Astrocyte (in vitro differentiated cells and primary cell): ENCODE measurements at regions not wholly inside any gene's neighbourhood (a gene's known extent, or its start where the extent isn't known, plus 50 kb on each side); places are given as distances from the start of the nearest gene placed in this dataset.

Experiments
- DNase-seq: peaks from one replicate; pipeline ENCODE4 v3.0.0-alpha.2; 2010; ENCODE audit warnings: low read depth
- FAIRE-seq: peaks from 2 replicates; lab custom pipeline; 2011; peaks lifted over from hg19 to GRCh38; lab: Jason Lieb, UNC
- H2AFZ ChIP-seq: 2 replicates; pipeline ENCODE4 v1.6.0; 2012; ENCODE audit warnings: low read depth, low read length, inconsistent platforms
- H3K27ac ChIP-seq: 2 replicates; pipeline ENCODE4 v1.5.1; 2011; ENCODE audit warnings: low read depth, low read length, inconsistent platforms
- H3K27me3 ChIP-seq: 2 replicates; pipeline ENCODE4 v1.6.0; 2011; ENCODE audit warnings: low read length, inconsistent platforms; ENCODE audit not compliant: insufficient read depth
- H3K36me3 ChIP-seq: 2 replicates; pipeline ENCODE4 v1.5.1; 2011; ENCODE audit warnings: low read length, inconsistent platforms; ENCODE audit not compliant: insufficient read depth
- H3K4me1 ChIP-seq: 2 replicates; pipeline ENCODE4 v1.5.1; 2011; ENCODE audit warnings: low read length, inconsistent platforms; ENCODE audit not compliant: insufficient read depth
- H3K4me2 ChIP-seq: 2 replicates; pipeline ENCODE4 v1.6.0; 2012; ENCODE audit warnings: low read length, inconsistent platforms
- H3K4me3 ChIP-seq: 2 replicates; pipeline ENCODE4 v1.5.1; 2011; ENCODE audit warnings: low read depth, mild to moderate bottlenecking, low read length, inconsistent platforms; ENCODE audit not compliant: insufficient read depth
- H3K79me2 ChIP-seq: 2 replicates; pipeline ENCODE4 v1.6.0; 2012; ENCODE audit warnings: mild to moderate bottlenecking, low read length, inconsistent platforms; ENCODE audit not compliant: insufficient read depth
- H3K9ac ChIP-seq: 2 replicates; pipeline ENCODE4 v1.6.0; 2012; ENCODE audit warnings: mild to moderate bottlenecking, low read length, inconsistent platforms
- H3K9me3 ChIP-seq: 2 replicates; pipeline ENCODE4 v1.5.1; 2012; ENCODE audit warnings: low read depth, mild to moderate bottlenecking, low read length, inconsistent platforms; ENCODE audit not compliant: insufficient read depth
- H4K20me1 ChIP-seq: 2 replicates; pipeline ENCODE4 v1.6.0; 2012; ENCODE audit warnings: low read length, inconsistent platforms; ENCODE audit not compliant: insufficient read depth
- H3K27ac Mint-ChIP-seq: one replicate; pipeline ENCODE4 v1.8.0; 2021; ENCODE audit warnings: mild to moderate bottlenecking, mixed read lengths; ENCODE audit not compliant: unreplicated experiment
- H3K27me3 Mint-ChIP-seq: one replicate; pipeline ENCODE4 v1.8.0; 2021; ENCODE audit warnings: low read depth, mixed read lengths; ENCODE audit not compliant: unreplicated experiment
- H3K36me3 Mint-ChIP-seq: one replicate; pipeline ENCODE4 v1.8.0; 2021; ENCODE audit warnings: low read depth, mixed read lengths; ENCODE audit not compliant: unreplicated experiment
- H3K4me1 Mint-ChIP-seq: one replicate; pipeline ENCODE4 v1.8.0; 2021; ENCODE audit warnings: low read depth, mixed read lengths; ENCODE audit not compliant: unreplicated experiment
- H3K4me3 Mint-ChIP-seq: one replicate; pipeline ENCODE4 v1.8.0; 2021; ENCODE audit warnings: mild to moderate bottlenecking, moderate library complexity, mixed read lengths; ENCODE audit not compliant: unreplicated experiment
- H3K9me3 Mint-ChIP-seq: one replicate; pipeline ENCODE4 v1.8.0; 2021; ENCODE audit warnings: mild to moderate bottlenecking, mixed read lengths; ENCODE audit not compliant: unreplicated experiment
- CTCF ChIP-seq: IDR thresholded peaks from 2 replicates; pipeline ENCODE4 v1.5.1; 2011; ENCODE audit warnings: low read depth, mild to moderate bottlenecking, inconsistent platforms, low read length, moderate library complexity; ENCODE audit not compliant: insufficient read depth
- EZH2 ChIP-seq: IDR thresholded peaks from 2 replicates; pipeline ENCODE4 v1.6.1; 2012; ENCODE audit warnings: mild to moderate bottlenecking, low read length, inconsistent platforms; ENCODE audit not compliant: insufficient read depth

- peaks cover 2% of the 10 kb centered on the region for H3K27me3 ChIP-seq
- H2AFZ ChIP-seq: no peak overlapping the region
- no peaks in the 10 kb centered on the region for H4K20me1 ChIP-seq
- TF ChIP-seq EZH2 (no peak), CTCF (no peak)
- H3K4me2 ChIP-seq: no peak overlapping the region
- no peaks in the 10 kb centered on the region for H3K9me3 ChIP-seq
- Mint-ChIP-seq H3K4me3 (no peak overlapping the region), H3K27me3 (peaks cover 9% of the 10 kb centered on the region), H3K4me1 (no peaks in the 10 kb centered on the region), H3K9me3 (no peaks in the 10 kb centered on the region), H3K36me3 (no peaks in the 10 kb centered on the region), H3K27ac (no peak overlapping the region)
- FAIRE-seq (no peak), DNase-seq (no peak)
- H3K79me2 ChIP-seq: no peaks in the 10 kb centered on the region
- no peak overlapping the region for H3K27ac ChIP-seq
- no peak overlapping the region for H3K9ac ChIP-seq
- H3K4me3 ChIP-seq: no peak overlapping the region
- H3K36me3 ChIP-seq: no peaks in the 10 kb centered on the region
- H3K4me1 ChIP-seq: no peaks in the 10 kb centered on the region
These were observed 106.5 kb upstream of the EFEMP1 start for GRCh38 chr2:56030062-56030461.

- Histone ChIP-seq H3K4me3 (no peak overlapping the region), H3K36me3 (no peaks in the 10 kb centered on the region), H3K9me3 (no peaks in the 10 kb centered on the region), H3K27me3 (peaks cover 2% of the 10 kb centered on the region), H3K27ac (no peak overlapping the region), H3K79me2 (no peaks in the 10 kb centered on the region), H4K20me1 (no peaks in the 10 kb centered on the region), H3K4me1 (no peaks in the 10 kb centered on the region), H3K9ac (no peak overlapping the region), H3K4me2 (no peak overlapping the region), H2AFZ (no peak overlapping the region)
- H3K27ac Mint-ChIP-seq: no peak overlapping the region
- H3K4me3 Mint-ChIP-seq: no peak overlapping the region
- peaks cover 7% of the 10 kb centered on the region for H3K27me3 Mint-ChIP-seq
- FAIRE-seq (no peak), DNase-seq (no peak)
- TF ChIP-seq EZH2 (no peak), CTCF (no peak)
- H3K9me3 Mint-ChIP-seq: no peaks in the 10 kb centered on the region
- no peaks in the 10 kb centered on the region for H3K36me3 Mint-ChIP-seq
- no peaks in the 10 kb centered on the region for H3K4me1 Mint-ChIP-seq
These were observed 107.3 kb upstream of the EFEMP1 start for GRCh38 chr2:56030901-56031300.

GRCh38 chr2:56034258-56034657 is 110.7 kb upstream of the EFEMP1 start:
- Histone ChIP-seq H3K9me3 (no peaks in the 10 kb centered on the region), H2AFZ (no peak overlapping the region), H3K79me2 (no peaks in the 10 kb centered on the region), H3K27ac (no peak overlapping the region), H3K27me3 (peaks cover 2% of the 10 kb centered on the region), H3K9ac (no peak overlapping the region), H4K20me1 (no peaks in the 10 kb centered on the region), H3K4me1 (no peaks in the 10 kb centered on the region), H3K4me2 (no peak overlapping the region), H3K4me3 (no peak overlapping the region), H3K36me3 (no peaks in the 10 kb centered on the region)
- Mint-ChIP-seq H3K27ac (no peak overlapping the region), H3K9me3 (no peaks in the 10 kb centered on the region), H3K4me3 (no peak overlapping the region), H3K4me1 (no peaks in the 10 kb centered on the region), H3K27me3 (peaks cover 7% of the 10 kb centered on the region), H3K36me3 (no peaks in the 10 kb centered on the region)
- TF ChIP-seq EZH2: no peak
- TF ChIP-seq CTCF: no peak
- FAIRE-seq: no peak
- DNase-seq: no peak
